ENCODE measurements at regions not wholly inside any gene's neighbourhood (a gene's known extent, or its start where the extent isn't known, plus 50 kb on each side); places are given as distances from the start of the nearest gene placed in this dataset.
A peak's percentile ranks its signal among the peaks of the same experiment; 100 is the strongest.

- TF ChIP-seq, protein P1, sequence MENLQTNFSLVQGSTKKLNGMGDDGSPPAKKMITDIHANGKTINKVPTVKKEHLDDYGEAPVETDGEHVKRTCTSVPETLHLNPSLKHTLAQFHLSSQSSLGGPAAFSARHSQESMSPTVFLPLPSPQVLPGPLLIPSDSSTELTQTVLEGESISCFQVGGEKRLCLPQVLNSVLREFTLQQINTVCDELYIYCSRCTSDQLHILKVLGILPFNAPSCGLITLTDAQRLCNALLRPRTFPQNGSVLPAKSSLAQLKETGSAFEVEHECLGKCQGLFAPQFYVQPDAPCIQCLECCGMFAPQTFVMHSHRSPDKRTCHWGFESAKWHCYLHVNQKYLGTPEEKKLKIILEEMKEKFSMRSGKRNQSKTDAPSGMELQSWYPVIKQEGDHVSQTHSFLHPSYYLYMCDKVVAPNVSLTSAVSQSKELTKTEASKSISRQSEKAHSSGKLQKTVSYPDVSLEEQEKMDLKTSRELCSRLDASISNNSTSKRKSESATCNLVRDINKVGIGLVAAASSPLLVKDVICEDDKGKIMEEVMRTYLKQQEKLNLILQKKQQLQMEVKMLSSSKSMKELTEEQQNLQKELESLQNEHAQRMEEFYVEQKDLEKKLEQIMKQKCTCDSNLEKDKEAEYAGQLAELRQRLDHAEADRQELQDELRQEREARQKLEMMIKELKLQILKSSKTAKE (CRISPR knock-in tag; IDR thresholded peaks at IDR 0.05; ENCODE audit: borderline replicate concordance): peak; percentile 42; the same call in 1 of the 2 replicates
- TF ChIP-seq GMEB1 (CRISPR knock-in tag; IDR thresholded peaks at IDR 0.05; ENCODE audit: borderline replicate concordance) (0 out of 2 replicates have a peak, but pooled peaks have one; percentile 49), PHF21A (CRISPR knock-in tag; IDR thresholded peaks at IDR 0.05) (peak; percentile 81), NCOR1 (IDR thresholded peaks at IDR 0.05; ENCODE audit: borderline replicate concordance, low read length) (peak; percentile 96; the same call in 1 of the 2 replicates), SRF (IDR thresholded peaks at IDR 0.05; ENCODE audit: low read depth, low read length) (no peak), ZNF781 (CRISPR knock-in tag; IDR thresholded peaks at IDR 0.05; ENCODE audit: borderline replicate concordance, not compliant biosample characterization) (no peak), ESRRA (CRISPR knock-in tag; IDR thresholded peaks at IDR 0.05; ENCODE audit: low read depth) (peak; percentile 48; the same call in 1 of the 2 replicates), TAF1 (CRISPR knock-in tag; IDR thresholded peaks at IDR 0.05) (no peak), MIER3 (CRISPR knock-in tag; IDR thresholded peaks at IDR 0.05; ENCODE audit: borderline replicate concordance) (peak; percentile 71; the same call in 1 of the 2 replicates), CAMTA2 (CRISPR knock-in tag; IDR thresholded peaks at IDR 0.05; ENCODE audit: borderline replicate concordance) (no peak), NFKBIZ (CRISPR knock-in tag; IDR thresholded peaks at IDR 0.05) (0 out of 2 replicates have a peak, but pooled peaks have one; percentile 24), ZNF670 (CRISPR knock-in tag; IDR thresholded peaks at IDR 0.05; ENCODE audit: borderline replicate concordance) (peak; percentile 82), PRMT3 (CRISPR knock-in tag; IDR thresholded peaks at IDR 0.05; ENCODE audit: borderline replicate concordance, low read depth) (no peak), DRAP1 (CRISPR knock-in tag; IDR thresholded peaks at IDR 0.05) (peak; percentile 43; the same call in 1 of the 2 replicates), IRF2 (CRISPR knock-in tag; IDR thresholded peaks at IDR 0.05) (peak; percentile 51), ZNF644 (CRISPR knock-in tag; IDR thresholded peaks at IDR 0.05; ENCODE audit: low read depth) (peak; percentile 60), CHD4 (IDR thresholded peaks at IDR 0.05; ENCODE audit: borderline replicate concordance, low read length) (peak; percentile 47; the same call in 1 of the 2 replicates), PLRG1 (conservative IDR thresholded peaks at IDR 0.05) (no peak), ZFP41 (CRISPR knock-in tag; IDR thresholded peaks at IDR 0.05; ENCODE audit: borderline replicate concordance) (no peak), ZBTB20 (CRISPR knock-in tag; IDR thresholded peaks at IDR 0.05; ENCODE audit: borderline replicate concordance, low read depth) (peak; percentile 97; the same call in 1 of the 2 replicates), HNF4A (CRISPR knock-in tag; IDR thresholded peaks at IDR 0.05) (peak; percentile 97), PPARG (CRISPR knock-in tag; conservative IDR thresholded peaks at IDR 0.05) (peak; percentile 61; the same call in 1 of the 2 replicates), CREM (IDR thresholded peaks at IDR 0.05) (peak; percentile 78), CREM (CRISPR knock-in tag; IDR thresholded peaks at IDR 0.05) (no peak), BRCA1 (CRISPR knock-in tag; IDR thresholded peaks at IDR 0.05) (peak; percentile 48; the same call in 1 of the 2 replicates), ZKSCAN8 (CRISPR knock-in tag; IDR thresholded peaks at IDR 0.05; ENCODE audit: borderline replicate concordance) (peak; percentile 54; the same call in 1 of the 2 replicates), SIX1 (CRISPR knock-in tag; IDR thresholded peaks at IDR 0.05; ENCODE audit: borderline replicate concordance) (peak; percentile 86), MIER2 (CRISPR knock-in tag; IDR thresholded peaks at IDR 0.05) (peak; percentile 76)
- TF ChIP-seq, protein P2, sequence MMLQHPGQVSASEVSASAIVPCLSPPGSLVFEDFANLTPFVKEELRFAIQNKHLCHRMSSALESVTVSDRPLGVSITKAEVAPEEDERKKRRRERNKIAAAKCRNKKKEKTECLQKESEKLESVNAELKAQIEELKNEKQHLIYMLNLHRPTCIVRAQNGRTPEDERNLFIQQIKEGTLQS (CRISPR knock-in tag; IDR thresholded peaks at IDR 0.05): peak; percentile 77
Measured at GRCh38 chr18:52070291-52070756, 269.7 kb upstream of the DCC start (continued).

Measured in HepG2 (cell line).